GM18861 (cell line): ENCODE measurements at regions not wholly inside any gene's neighbourhood (a gene's known extent, or its start where the extent isn't known, plus 50 kb on each side); places are given as distances from the start of the nearest gene placed in this dataset.

Experiments
- ATAC-seq: cut with Tn5 transposase; IDR thresholded peaks from one replicate; pipeline ENCODE4 v1.9.1; 2021; ENCODE audit not compliant: unreplicated experiment

DNA sequence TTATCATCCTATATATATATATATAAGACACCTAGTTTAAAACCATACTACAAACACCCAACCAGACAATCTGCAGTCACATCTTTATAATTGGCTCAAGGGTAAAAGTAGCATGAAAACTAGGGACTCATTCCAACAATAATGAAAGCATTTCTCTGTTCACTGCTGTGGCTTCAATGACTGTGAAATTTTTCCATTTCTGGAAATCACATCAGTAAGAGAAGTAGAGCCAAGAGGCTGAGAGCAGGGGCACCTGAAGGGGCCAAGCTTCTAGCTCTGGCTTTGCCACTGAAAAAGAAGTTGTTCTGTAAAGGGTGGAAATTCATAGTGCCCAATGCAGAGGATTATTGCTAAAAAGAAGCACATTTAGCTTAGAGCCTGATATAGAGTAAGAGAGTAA is 158.6 kb upstream of the GLI3 start:
- no peak for ATAC-seq

DNA sequence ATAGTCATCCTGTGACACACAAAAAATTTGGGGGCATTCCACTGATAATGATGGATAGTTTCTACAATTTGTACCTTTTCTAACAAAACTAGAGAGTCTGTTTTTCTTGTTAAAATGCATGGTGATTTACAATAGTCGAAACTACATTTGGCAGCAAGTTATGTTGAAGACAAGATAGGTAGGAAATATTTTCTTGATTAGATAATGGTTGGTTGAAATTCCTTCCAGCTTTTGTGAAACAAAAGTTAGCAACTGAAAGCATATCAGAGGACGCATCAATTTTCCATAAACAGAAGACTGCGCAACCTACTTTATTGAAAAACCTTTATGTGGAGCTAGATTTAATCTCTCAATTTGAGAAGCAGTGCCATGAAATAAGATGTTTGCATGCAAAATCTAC is 155.8 kb upstream of the GLI3 start:
- ATAC-seq: no peak

DNA sequence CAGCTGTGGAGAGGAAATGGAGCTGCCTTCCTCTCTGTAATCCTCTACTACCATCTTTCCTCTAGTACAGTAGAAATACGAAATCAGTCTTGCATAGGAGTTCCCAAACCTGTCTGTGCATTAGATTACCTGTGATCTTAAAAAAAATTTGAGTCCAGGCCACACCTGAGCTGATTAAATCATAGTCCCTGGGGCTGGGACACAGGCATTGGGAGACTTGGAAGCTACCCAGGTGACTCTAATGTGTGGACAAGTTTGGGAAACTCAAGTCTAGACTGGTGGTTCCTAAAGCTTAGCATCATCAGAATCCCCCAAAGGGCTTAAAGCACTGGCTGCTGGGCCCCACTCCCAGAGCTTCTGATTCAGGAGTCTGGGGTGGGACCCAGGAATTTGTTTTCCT is 152.7 kb upstream of the GLI3 start:
- ATAC-seq: no peak

DNA sequence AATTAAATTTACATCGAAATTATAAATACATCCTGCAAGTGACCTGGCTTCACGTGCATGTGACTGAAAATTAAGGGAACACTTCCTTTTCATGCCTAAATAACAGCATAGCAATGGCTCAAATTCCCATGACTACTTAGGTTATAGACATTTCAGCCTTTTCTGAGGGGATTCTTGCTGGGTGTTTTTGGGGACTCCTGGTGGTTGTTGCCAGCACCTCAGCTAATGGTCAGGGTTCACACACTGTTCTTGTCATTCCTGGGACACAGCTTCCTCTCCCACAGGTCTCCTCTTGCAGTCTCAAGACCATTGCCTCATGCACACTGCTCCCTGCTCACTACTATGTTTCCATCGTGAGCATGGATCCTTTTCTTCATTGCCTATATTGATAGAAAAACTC is 148.9 kb upstream of the GLI3 start:
- ATAC-seq: no peak

DNA sequence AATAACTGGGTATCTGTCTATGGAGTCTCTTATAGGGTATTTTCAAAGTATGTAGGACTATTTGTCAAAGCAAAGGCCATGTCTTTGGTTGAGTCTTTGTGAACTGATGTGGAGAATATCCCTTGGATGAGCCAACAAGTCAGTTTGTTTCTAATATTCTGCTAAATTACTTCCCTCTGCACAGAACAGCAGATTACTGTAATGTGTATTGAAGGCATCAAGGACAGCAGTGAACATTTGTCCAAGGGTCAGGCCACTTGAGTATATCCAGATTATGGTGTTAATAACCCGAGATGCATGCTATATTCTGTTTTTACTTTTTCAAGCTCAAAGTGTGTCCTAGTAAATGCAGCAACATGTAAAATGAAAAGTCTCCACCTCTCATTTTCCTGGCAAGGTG is 144.2 kb upstream of the GLI3 start:
- ATAC-seq: no peak

DNA sequence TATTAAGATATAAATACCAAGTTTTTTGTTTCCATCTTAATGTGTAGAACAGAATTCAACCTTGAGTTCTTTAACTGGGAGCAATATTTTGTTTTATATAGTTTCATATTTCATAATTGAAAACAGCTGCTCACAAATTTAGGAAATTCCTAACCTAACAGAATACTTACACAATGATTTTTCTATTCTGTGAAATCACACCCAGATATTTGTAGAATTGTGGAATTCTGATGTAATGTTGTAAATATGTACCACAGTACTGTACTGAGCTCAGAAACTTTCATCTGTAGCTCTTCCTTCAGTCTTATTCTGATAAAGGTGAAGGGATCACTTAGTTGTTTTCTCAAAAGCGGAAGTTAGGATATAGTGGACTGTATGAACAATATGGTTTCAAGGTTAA is 143.4 kb upstream of the GLI3 start:
- ATAC-seq: no peak

DNA sequence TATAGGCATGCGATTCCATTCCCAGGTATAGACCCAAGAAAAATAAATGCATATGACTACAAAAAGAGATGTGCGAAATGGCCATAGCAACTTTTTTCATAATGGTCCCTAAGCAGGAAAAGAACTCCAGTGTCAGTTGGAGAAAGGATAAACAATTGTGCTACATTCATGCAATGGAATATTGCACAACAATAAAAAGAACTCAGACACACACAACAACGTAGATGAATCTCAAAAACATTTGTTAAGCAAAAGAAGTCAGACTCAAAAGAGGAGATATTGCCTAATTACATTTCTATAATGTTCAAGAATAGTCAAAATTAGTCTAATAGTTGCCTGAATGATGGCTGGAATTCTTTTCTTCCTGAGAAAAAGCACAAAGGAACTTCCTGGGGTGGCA is 141.1 kb upstream of the GLI3 start:
- no peak for ATAC-seq

DNA sequence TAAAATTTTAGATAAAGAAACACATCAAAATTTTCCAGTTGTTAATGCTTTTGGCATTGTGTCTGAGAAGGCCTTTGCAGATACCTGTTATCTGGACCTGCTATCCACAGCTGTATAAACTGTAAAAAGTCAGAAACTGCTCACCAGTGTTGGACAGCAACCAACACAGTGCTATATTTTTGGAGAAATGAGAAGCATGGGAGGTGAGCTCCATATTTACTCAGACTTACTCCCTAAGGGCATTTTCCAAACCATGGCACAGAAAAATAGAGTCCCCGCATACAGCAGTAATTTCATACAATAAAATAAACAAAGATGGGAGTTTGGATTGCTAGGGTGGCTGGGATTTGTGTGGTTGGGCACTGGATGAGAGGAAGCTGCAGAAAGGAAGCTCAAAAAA is 136.3 kb upstream of the GLI3 start:
- no peak for ATAC-seq

DNA sequence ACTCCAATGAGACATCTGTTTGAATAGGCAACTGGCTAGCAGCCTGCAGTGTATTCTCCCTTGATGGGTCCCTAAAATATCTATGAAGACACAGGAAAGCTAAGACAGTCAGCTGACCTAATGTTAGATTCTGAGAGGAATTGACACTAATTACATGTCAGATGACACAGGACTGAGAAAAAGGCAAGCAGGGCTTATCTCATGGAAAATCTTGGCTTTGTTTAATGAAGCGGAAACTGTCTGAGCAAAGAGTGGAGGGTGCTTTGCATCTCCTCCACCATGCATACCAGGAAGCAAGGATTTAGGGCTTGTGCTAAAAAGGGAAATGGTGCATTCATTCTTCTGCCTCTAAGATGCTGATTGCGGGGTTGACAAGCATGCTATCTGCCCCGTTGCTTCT is 135.5 kb upstream of the GLI3 start:
- no peak for ATAC-seq

DNA sequence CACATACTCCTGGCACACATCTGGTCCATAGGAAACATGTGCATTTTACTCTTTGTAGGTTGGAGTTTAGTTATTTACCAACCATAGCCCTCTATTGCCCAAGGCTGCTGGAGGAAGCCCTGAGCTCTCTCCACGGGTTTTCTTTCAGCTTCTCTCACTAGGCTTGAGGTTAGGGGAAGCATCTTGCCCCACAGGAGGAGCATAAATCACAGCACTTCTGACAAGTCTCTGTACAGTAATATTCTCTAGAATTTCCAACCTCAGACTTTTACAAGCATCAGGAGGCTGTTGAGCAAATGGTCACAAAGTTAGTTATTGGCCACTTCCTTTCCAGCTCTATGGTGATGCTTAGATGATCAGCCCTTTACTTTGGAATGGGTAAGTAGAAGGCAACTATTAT is 122.9 kb upstream of the GLI3 start:
- no peak for ATAC-seq

DNA sequence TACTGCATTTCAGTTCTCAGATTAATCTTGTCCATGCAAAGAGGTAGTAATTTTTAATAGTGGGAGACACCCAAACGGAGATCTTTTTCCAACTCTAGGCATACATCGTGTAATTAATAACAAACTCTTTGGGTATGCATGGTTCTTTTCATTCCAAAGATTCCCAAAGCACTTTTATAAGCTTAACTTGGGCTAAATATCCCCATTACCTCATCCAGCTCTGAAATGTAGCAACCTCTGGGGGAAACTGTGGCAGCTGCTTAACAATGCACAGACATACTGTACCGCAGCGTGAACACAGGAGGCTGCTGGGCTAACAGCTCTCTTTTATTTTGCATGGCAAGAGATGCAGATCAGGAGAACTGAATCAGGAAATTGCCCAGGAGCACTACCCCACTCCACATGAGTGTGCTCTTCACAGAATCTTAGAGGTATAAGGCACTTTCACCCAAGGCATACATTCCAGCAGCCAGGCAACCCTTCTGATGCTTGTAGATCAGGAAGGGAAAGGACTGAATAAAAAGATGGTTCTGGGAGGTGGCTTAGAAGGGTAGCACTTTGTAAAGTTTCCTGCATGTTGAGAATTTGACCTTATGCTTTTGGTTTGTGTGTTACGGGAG is 114.4 kb upstream of the GLI3 start:
- no peak for ATAC-seq

DNA sequence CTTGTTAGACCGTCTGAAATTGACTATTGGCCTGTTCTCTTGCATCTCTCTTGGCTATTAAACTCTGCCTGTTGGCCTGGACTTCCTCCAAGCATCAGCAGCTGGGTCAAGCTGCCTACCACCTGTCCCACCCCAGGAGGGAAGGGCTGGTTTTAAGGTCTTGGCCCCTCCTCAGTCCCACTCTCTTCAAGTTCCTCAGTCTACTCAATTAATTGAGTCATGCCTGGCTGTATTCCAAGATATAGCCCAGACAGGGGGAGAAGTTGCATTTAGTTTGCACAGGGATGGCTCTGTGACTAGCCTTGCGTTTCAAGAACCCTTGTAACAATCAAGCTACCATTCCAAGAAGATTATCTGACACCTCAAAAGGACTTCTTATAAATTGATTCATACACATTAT is 113.8 kb upstream of the GLI3 start:
- ATAC-seq: no peak

DNA sequence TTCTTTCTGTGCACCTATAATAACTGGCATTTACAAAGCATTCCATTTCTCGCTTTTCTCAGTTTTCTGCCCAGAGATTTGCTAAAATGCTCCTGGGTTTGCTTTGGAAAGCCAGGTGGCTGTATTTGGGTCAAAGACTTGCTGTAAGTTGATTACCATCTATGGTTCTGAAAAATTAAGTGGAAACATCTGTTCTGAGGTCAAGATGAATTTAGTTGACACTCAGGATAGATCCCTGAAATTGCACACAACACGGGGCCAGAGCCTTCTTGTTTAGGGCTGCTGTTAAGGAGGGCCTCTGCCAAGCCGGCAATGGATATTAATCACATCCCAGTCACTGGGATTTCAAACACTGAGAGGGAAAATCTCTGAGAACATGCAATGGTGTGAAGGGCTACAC is 111.6 kb upstream of the GLI3 start:
- ATAC-seq: no peak

DNA sequence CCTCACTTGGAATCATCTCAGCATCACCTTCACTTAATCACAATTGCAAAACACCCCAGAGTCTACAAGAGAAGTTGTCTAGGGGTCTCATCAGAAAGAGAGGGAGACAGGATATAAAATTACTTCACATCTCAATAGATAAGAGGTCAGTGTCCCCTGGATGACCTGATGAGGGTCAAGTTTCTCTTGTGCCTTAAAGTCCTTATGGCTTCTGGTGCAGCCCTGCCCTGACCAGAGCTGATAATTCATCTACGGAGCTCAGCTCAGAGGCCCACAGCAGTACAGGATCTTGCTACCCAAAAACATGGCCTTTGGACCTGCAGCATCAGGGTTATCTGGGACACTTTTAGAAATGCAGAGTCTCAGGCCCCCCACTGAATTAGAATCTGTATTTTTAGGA is 111.1 kb upstream of the GLI3 start:
- ATAC-seq: no peak

DNA sequence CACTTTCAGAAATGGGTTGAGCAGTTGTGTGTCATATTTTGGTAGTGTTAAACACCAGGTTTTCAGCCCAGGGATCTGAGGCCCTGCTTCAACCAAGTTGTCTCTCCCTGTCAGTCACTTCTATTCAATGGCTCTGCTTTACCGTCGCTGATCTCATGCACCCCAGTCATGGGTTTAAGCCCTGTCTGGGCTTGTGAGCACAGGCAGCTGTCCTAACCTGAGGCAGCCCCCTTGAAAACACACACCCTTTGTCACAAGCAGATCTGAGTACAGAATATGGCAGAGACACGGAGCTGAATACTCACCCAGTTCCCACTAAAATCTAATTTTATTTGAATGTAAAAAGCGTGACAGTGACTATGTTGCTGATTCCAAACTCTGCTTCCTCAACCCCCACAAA is 110.6 kb upstream of the GLI3 start:
- ATAC-seq: no peak

DNA sequence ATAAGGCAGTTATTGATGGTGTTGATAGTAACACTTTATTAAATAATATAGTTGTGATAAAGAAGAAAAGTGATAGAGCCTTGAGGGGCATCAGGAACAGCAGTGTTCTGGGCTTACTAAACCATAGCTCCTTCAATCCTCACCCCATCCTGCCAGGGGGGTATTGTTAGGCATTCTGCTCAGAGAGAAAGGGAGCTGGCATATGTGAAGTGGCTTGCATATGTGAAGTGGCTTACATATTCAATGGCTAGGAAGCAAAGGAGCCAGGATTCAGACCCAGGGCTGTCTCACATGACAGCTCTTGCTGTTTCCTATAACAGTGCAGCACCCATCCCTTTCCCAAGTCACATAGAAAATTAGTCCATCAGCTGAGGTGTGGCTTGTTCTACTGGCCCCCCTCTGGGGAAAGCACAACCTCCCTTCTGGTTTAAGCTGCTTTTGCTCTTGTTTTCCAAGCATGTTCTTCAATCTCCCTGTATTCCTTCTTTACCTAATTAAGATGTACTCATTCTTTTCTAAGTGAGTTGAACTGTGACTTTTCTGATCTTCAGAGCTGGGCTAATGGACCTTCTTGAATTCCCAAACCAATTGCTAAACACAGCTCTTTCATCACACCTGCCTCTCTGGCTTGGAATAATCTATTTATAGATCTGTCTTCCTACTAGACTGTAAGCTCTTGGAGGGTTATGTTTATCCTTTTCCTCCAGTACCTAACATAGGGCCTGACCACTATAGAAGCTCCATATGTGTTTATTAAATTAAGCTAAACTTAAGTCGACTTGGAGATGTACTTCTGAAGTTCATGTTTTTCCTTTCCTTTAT is 108.7 kb upstream of the GLI3 start:
- ATAC-seq: no peak

DNA sequence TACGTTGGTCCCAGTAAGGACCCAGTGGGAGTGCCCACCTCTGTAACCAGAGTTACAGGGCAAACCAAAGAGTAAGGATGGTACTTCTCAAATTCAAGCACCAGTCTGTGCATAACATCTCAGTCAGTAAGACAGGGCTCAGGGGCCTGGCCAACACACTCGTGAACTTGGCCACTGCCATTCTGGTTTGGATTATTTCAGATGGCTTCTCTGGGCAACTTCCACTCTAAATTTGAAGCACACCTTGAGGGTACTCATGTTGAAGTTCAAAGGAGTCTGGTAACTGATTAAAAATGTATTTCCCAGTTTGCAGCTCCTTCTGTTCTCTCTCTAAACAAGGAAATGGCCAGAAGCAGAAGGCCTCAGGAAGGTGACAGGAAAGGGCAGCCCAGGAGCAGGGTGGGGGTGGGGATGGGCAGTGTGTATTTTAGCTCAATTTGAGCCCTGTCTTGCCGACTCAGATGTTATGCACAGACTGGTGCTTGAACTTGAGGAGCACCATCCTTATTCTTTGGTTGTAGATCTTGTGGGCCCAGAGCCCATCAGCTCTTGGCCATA is 107.3 kb upstream of the GLI3 start:
- no peak for ATAC-seq

DNA sequence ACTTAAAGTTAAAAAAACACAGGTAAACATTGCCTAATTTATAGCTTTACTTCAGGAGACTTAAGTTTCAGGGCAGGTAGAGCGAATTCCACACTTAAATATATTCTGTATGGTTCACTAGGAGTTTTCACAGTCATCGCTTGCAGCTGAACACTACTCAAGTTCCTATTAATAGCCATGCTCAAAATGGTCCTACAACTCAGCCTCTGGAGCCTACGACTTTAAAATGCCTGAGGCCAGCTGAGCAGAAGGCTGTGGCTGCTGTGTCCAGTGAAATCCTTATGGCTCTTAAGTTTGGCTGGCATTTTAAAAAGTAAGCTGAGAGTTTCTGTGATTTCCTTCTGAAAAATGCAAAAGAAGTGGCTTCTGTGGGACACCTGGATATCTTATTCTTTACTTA is 105.4 kb upstream of the GLI3 start:
- no peak for ATAC-seq

DNA sequence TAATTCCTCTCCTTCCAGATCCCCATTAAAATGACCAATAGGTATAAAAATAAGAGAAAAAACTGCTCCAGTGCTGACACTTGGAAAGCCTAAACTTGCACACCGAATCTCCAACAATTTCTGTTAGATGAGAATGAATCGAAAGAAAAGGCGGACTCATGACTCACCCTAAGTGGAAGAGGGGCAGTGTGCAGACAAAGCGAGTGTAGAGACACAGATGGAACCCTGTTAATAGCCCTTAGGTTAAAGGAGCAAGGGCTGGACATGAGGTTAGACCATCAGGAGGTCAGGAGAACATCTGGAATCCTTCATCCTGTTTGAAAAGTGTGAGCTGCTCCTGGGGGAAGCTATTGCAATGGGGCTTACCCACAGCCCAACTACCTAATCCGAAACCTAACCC is 103.4 kb upstream of the GLI3 start:
- no peak for ATAC-seq

DNA sequence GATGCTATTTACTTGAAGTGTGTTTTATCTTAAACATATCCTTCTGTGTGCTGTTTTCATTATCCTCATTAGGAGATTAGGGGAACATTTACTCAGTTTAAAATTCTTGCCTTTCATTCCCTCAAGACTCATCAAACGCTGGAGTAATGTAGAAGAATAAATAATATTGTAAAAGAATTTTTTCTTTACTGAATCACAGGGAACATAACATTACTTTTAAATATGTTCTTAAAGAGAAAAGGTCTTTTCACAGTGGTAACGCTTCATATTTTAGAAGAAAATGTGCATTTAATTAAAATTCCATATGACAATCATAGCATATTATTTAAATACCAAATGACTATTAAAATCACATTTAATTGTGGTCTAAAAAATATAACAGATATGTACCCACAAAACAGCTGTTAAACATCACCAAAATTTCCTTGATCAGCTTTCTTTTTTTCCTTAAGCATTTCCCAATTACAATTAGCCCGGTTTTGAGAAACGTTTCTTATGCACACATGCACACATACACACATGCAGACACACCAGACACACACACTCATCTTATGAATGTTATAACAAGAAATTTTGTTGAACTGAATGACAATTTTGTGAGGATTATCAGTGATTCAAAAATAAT is 102.0 kb upstream of the GLI3 start:
- no peak for ATAC-seq

DNA sequence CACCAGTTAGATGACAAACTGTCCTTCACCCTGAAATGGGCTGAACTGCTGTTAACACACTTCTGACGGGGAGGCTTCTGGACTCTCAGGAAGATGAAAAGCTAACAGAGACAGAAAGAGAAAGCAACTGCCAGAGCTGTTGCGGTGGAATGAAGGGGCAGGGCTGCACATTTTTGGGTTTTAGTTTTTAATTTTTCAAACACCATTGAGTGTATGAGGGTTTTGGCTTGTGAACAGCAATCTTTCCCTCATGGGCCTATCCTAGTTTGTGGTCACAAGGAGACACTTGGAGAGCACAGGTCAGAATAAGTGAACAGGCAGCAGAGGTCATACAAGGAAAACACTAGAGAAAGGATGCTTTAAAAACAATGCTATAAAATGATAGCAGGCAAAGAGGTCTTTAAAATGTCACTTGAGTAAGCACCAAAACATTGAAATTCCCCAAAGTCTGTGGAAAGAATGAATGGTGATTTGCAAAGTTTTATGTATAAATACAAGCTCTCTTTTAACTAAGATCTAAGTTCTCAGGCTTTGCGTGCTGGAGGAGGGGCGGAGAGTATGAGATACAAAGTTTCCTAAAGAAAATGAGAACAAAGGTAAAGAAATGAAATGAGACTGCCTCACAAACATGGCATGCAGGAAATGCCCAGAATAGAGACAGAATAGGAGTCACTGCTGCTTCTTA is 101.4 kb upstream of the GLI3 start:
- ATAC-seq: no peak
